GM12878 (cell line): ENCODE measurements at regions not wholly inside any gene's neighbourhood (a gene's known extent, or its start where the extent isn't known, plus 50 kb on each side); places are given as distances from the start of the nearest gene placed in this dataset.

Source experiments
- ATAC-seq: fragments of 200-7000 bp; cut with Tn5 transposase; 3 replicates; pipeline ENCODE4 v1.9.1; 2020; ENCODE audit warnings: mild to moderate bottlenecking, moderate library complexity
- BruUV-seq: library from RNA; stranded (reverse); fragments of 400-500 nt; replicated peaks from 2 replicates; lab custom pipeline; 2021; lab: Mats Ljungman, UMichigan
- CTCF ChIA-PET: fragments of 300-600 bp; sonication (Branson Sonifier 250); formaldehyde crosslinking; extraction: SDS; loops from one replicate; lab custom pipeline; 2021; ENCODE audit warnings: inconsistent platforms; lab: Yijun Ruan, JAX
- POLR2A ChIA-PET: fragments of 350-600 bp; formaldehyde crosslinking; extraction: SDS; loops from one replicate; lab custom pipeline; 2021; ENCODE audit warnings: inconsistent platforms; lab: Charles Lee
- RAD21 ChIA-PET: fragments of 300-600 bp; sonication (Branson Sonifier 250); formaldehyde crosslinking; loops from one replicate; lab custom pipeline; 2023; ENCODE audit warnings: antibody characterized with exemption; ENCODE audit not compliant: unreplicated experiment; lab: Charles Lee
- SMC1A ChIA-PET: fragments of 300-600 bp; sonication (Branson Sonifier 250); formaldehyde crosslinking; loops from one replicate; lab custom pipeline; 2023; ENCODE audit not compliant: unreplicated experiment, uncharacterized antibody; lab: Charles Lee
- DNase-seq: peaks from one replicate; pipeline ENCODE4 v3.0.0-alpha.2; 2011; ENCODE audit warnings: low read depth, low spot score
- FAIRE-seq: peaks from 3 replicates; lab custom pipeline; 2011; peaks lifted over from hg19 to GRCh38; lab: Jason Lieb, UNC
- H2AFZ ChIP-seq: 2 replicates; pipeline ENCODE4 v1.6.0; 2011; ENCODE audit warnings: low read depth, low read length, control low read depth; ENCODE audit not compliant: control insufficient read depth
- H3K27ac ChIP-seq: 2 replicates; pipeline ENCODE4 v1.5.1; 2011; ENCODE audit warnings: control low read depth; ENCODE audit not compliant: control insufficient read depth, insufficient read depth
- H3K27me3 ChIP-seq, 2 experiments: replicated peaks in 1 of 2; 2 replicates each; pipeline versions ENCODE4 v1.6.0 to v1.6.1; 2011; ENCODE audit warnings: low read length in 1 of 2; ENCODE audit not compliant: control insufficient read depth in 2 of 2, insufficient read depth in 2 of 2
- H3K36me3 ChIP-seq, 2 experiments: 2 replicates each; pipeline ENCODE4 v1.5.1; 2011; ENCODE audit warnings: low read length in 1 of 2; ENCODE audit not compliant: control insufficient read depth in 2 of 2, insufficient read depth in 2 of 2
- H3K4me1 ChIP-seq: 2 replicates; pipeline ENCODE4 v1.6.1; 2011; ENCODE audit warnings: mild to moderate bottlenecking, low read length, moderate library complexity, mixed read lengths; ENCODE audit not compliant: control insufficient read depth, insufficient read depth
- H3K4me2 ChIP-seq: 2 replicates; pipeline ENCODE4 v1.6.0; 2011; ENCODE audit warnings: control low read depth; ENCODE audit not compliant: control insufficient read depth, insufficient read depth
- H3K4me3 ChIP-seq: fragments of 200-600 bp; sonication (generic); 2 replicates; pipeline ENCODE4 v1.5.1; 2016
- H3K79me2 ChIP-seq: 2 replicates; pipeline ENCODE4 v1.6.0; 2011; ENCODE audit warnings: low read length; ENCODE audit not compliant: control insufficient read depth, insufficient read depth
- H3K9ac ChIP-seq: 2 replicates; pipeline ENCODE4 v1.8.0; 2011; ENCODE audit warnings: low read length, control low read depth, mixed read lengths; ENCODE audit not compliant: control insufficient read depth, insufficient read depth
- H3K9me3 ChIP-seq: replicated peaks from 3 replicates; pipeline ENCODE4 v1.5.1; 2011; ENCODE audit warnings: mild to moderate bottlenecking, low read length; ENCODE audit not compliant: control insufficient read depth, insufficient read depth
- H4K20me1 ChIP-seq: 2 replicates; pipeline ENCODE4 v1.6.0; 2011; ENCODE audit not compliant: control insufficient read depth, insufficient read depth
- CEBPB ChIP-seq, 2 experiments: fragments of 150-350 bp in 1 of 2; IDR thresholded peaks; 2 replicates each; pipeline ENCODE4 v1.6.1; 2012 to 2014; ENCODE audit warnings: low read depth in 2 of 2, low read length in 2 of 2, borderline replicate concordance in 1 of 2, inconsistent platforms in 1 of 2
- CHD4 ChIP-seq: fragments of 200-600 bp; sonication (generic); IDR thresholded peaks from 2 replicates; pipeline ENCODE4 v1.6.1; 2016; ENCODE audit warnings: mild to moderate bottlenecking
- CREM ChIP-seq: IDR thresholded peaks from 2 replicates; pipeline ENCODE4 v1.6.1; 2014; ENCODE audit warnings: antibody characterized with exemption, low read depth
- EED ChIP-seq: sonication (generic); IDR thresholded peaks from 2 replicates; pipeline ENCODE4 v1.6.1; 2016; ENCODE audit warnings: antibody characterized with exemption, low read depth
- FOXM1 ChIP-seq: IDR thresholded peaks from 2 replicates; pipeline ENCODE4 v1.6.1; 2012; ENCODE audit warnings: low read depth, mild to moderate bottlenecking, inconsistent platforms, low read length, moderate library complexity
- IKZF1 ChIP-seq: fragments of 450-650 bp; conservative IDR thresholded peaks from 2 replicates; pipeline ENCODE4 v1.6.1; 2017; ENCODE audit warnings: antibody characterized with exemption, mild to moderate bottlenecking
- JUNB ChIP-seq: IDR thresholded peaks from 2 replicates; pipeline ENCODE4 v1.6.1; 2016; ENCODE audit warnings: antibody characterized with exemption, mild to moderate bottlenecking
- JUND ChIP-seq: IDR thresholded peaks from 2 replicates; pipeline ENCODE4 v1.6.1; 2012; ENCODE audit warnings: low read depth, mild to moderate bottlenecking, low read length, improper control_type of control experiment, moderate library complexity
- KLF5 ChIP-seq: fragments of 450-650 bp; IDR thresholded peaks from 2 replicates; pipeline ENCODE4 v1.6.1; 2014; ENCODE audit warnings: mild to moderate bottlenecking; ENCODE audit not compliant: partially characterized antibody
- POLR2AphosphoS2 ChIP-seq: IDR thresholded peaks from 2 replicates; pipeline ENCODE4 v1.6.1; 2011; ENCODE audit warnings: low read depth, mild to moderate bottlenecking, low read length, improper control_type of control experiment, moderate library complexity
- RB1 ChIP-seq: fragments of 450-650 bp; formaldehyde crosslinking; IDR thresholded peaks from 2 replicates; pipeline ENCODE4 v1.6.1; 2017; ENCODE audit warnings: mild to moderate bottlenecking, borderline replicate concordance
- SMAD1 ChIP-seq: fragments of 450-650 bp; IDR thresholded peaks from 2 replicates; pipeline ENCODE4 v1.6.1; 2018; ENCODE audit warnings: mild to moderate bottlenecking, low read depth; ENCODE audit not compliant: partially characterized antibody
- SMARCA5 ChIP-seq: fragments of 450-650 bp; IDR thresholded peaks from 2 replicates; pipeline ENCODE4 v1.6.1; 2017; ENCODE audit warnings: mild to moderate bottlenecking
- SREBF1 ChIP-seq: IDR thresholded peaks from 2 replicates; pipeline ENCODE4 v1.6.1; 2012; ENCODE audit warnings: mild to moderate bottlenecking, low read length
- SREBF2 ChIP-seq: IDR thresholded peaks from 2 replicates; pipeline ENCODE4 v1.6.1; 2012; ENCODE audit warnings: mild to moderate bottlenecking, low read length
- ZBED1 ChIP-seq: IDR thresholded peaks from 2 replicates; pipeline ENCODE4 v1.6.1; 2016; ENCODE audit warnings: borderline replicate concordance
- WGBS: methylation state at CpG from one replicate; pipeline ENCODE4 v1.1.6; 2016; ENCODE audit warnings: low lambda C conversion rate; ENCODE audit not compliant: insufficient replicate concordance, insufficient coverage; ENCODE audit errors: missing lambda C conversion rate; 5-methylcytosine and 5-hydroxymethylcytosine counted together
- in situ Hi-C: fragments of 300-500 bp; cut with MboI; formaldehyde crosslinking; loops from 9 replicates; pipeline ENCODE4 v1.14.3; 2018; ENCODE audit warnings: mixed read lengths
- intact Hi-C: fragments of 100-400 bp; cut with micrococcal nuclease; formaldehyde crosslinking; loops from one replicate; pipeline ENCODE4 v1.14.2; 2022; ENCODE audit not compliant: unreplicated experiment
- TF ChIP-seq, protein P1 (sequence below): IDR thresholded peaks from 2 replicates; pipeline ENCODE4 v1.6.1; 2012; ENCODE audit warnings: mild to moderate bottlenecking, low read depth, low read length
- TF ChIP-seq, protein P2 (sequence below): fragments of 450-650 bp; IDR thresholded peaks from 2 replicates; pipeline ENCODE4 v1.6.1; 2016; ENCODE audit warnings: mild to moderate bottlenecking

DNA sequence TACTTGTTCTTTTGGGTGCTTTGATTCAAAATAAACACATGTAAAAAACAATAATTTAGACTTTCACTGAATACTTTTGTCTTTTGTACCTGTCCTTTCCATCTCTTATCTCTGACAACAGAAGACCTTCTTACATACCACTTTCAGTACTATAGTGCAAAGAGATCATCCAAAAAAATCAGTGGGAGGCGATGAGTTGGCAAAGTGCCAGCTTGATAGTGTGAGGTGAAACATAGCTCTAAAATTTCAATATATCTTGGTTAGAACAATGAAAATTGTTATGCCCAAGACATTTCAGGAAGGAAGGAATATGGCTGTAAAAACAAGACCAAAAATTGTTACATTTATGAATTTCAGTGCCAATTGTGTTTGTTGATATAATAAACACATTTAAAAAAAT, 390.2 kb upstream of the COBL start (continued):
- TF ChIP-seq, protein P1, sequence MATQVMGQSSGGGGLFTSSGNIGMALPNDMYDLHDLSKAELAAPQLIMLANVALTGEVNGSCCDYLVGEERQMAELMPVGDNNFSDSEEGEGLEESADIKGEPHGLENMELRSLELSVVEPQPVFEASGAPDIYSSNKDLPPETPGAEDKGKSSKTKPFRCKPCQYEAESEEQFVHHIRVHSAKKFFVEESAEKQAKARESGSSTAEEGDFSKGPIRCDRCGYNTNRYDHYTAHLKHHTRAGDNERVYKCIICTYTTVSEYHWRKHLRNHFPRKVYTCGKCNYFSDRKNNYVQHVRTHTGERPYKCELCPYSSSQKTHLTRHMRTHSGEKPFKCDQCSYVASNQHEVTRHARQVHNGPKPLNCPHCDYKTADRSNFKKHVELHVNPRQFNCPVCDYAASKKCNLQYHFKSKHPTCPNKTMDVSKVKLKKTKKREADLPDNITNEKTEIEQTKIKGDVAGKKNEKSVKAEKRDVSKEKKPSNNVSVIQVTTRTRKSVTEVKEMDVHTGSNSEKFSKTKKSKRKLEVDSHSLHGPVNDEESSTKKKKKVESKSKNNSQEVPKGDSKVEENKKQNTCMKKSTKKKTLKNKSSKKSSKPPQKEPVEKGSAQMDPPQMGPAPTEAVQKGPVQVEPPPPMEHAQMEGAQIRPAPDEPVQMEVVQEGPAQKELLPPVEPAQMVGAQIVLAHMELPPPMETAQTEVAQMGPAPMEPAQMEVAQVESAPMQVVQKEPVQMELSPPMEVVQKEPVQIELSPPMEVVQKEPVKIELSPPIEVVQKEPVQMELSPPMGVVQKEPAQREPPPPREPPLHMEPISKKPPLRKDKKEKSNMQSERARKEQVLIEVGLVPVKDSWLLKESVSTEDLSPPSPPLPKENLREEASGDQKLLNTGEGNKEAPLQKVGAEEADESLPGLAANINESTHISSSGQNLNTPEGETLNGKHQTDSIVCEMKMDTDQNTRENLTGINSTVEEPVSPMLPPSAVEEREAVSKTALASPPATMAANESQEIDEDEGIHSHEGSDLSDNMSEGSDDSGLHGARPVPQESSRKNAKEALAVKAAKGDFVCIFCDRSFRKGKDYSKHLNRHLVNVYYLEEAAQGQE = no peak
- TF ChIP-seq JUNB = no peak
- TF ChIP-seq CREM = no peak
- TF ChIP-seq, protein P2, sequence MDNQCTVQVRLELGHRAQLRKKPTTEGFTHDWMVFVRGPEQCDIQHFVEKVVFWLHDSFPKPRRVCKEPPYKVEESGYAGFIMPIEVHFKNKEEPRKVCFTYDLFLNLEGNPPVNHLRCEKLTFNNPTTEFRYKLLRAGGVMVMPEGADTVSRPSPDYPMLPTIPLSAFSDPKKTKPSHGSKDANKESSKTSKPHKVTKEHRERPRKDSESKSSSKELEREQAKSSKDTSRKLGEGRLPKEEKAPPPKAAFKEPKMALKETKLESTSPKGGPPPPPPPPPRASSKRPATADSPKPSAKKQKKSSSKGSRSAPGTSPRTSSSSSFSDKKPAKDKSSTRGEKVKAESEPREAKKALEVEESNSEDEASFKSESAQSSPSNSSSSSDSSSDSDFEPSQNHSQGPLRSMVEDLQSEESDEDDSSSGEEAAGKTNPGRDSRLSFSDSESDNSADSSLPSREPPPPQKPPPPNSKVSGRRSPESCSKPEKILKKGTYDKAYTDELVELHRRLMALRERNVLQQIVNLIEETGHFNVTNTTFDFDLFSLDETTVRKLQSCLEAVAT = no peak
- TF ChIP-seq IKZF1 = no peak

DNA sequence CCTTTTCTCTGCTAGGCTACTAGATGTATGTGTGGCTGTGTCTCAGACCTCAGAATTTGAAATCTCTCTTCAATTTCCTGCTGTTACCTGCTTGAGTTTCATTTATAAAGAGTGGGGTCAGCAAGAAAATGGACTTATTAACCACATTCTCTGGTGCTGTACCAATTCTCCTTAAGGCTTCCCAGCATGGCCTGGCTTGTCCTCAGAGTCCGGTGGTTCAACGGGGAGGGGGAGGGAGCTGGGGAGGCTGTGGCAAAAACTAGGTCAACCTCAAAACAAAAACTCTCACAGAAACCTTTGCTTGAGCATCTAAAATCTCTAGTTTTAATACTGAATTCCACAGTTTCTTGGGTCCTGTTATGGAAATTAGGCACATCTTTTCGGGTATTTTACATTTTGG, 389.1 kb upstream of the COBL start:
- POLR2A ChIA-PET = no interaction called here
- no peak for ATAC-seq
- Histone ChIP-seq H3K27me3 (no peaks in the 10 kb centered on the region), H3K9ac (no peak overlapping the region), H4K20me1 (no peaks in the 10 kb centered on the region), H3K4me3 (no peak overlapping the region), H3K36me3 (no peaks in the 10 kb centered on the region), H3K4me1 (no peaks in the 10 kb centered on the region), H3K27ac (no peak overlapping the region), H3K9me3 (no peaks in the 10 kb centered on the region), H3K79me2 (no peaks in the 10 kb centered on the region), H3K4me2 (no peak overlapping the region), H2AFZ (no peak overlapping the region)
- SMC1A ChIA-PET = interaction anchor here (0.8 kb wide), 1 partner anchor 346 kb away, joined by 3 read pairs; no protein-coding TSS in a partner anchor
- CTCF ChIA-PET = no interaction called here
- DNase-seq = no peak
- TF ChIP-seq SMARCA5 (no peak), SREBF1 (no peak), CHD4 (no peak), ZBED1 (no peak), FOXM1 (no peak), RB1 (no peak), SREBF2 (no peak), SMAD1 (no peak), CEBPB (IDR thresholded peaks at IDR 0.05; ENCODE audit: borderline replicate concordance in 1 of 2, low read depth in 2 of 2, low read length in 2 of 2) (no peak), JUND (no peak), POLR2AphosphoS2 (no peak), EED (no peak), KLF5 (no peak)
- 0% methylated on average over 1 of the region's 3 CpGs for WGBS
- in situ Hi-C loops (no loop called here), intact Hi-C loops (no loop called here)
- FAIRE-seq = no peak
- RAD21 ChIA-PET = no interaction called here
- no TSS peak for BruUV-seq
